Epithelial cell of esophagus (primary cell): ENCODE measurements at regions not wholly inside any gene's neighbourhood (a gene's known extent, or its start where the extent isn't known, plus 50 kb on each side); places are given as distances from the start of the nearest gene placed in this dataset.

Experiments
- DNase-seq: peaks from one replicate; pipeline ENCODE4 v3.0.0; 2010; ENCODE audit warnings: low read depth
- H3K4me3 ChIP-seq: 2 replicates; pipeline ENCODE4 v1.5.1; 2011; ENCODE audit warnings: mild to moderate bottlenecking, low read length, control low read depth
- CTCF ChIP-seq: IDR thresholded peaks from 2 replicates; pipeline ENCODE4 v1.5.1; 2011; ENCODE audit warnings: low read depth, mild to moderate bottlenecking, low read length, control low read depth, inconsistent platforms; ENCODE audit not compliant: insufficient read depth; ENCODE audit errors: missing control alignments

- no peak overlapping the region for H3K4me3 ChIP-seq
- no peak for TF ChIP-seq CTCF
- DNase-seq: no peak
Observed at GRCh38 chr14:99072433-99072832, 199.6 kb downstream of the BCL11B start.

- H3K4me3 ChIP-seq: no peak overlapping the region
- TF ChIP-seq CTCF: no peak
- DNase-seq: no peak
Observed at GRCh38 chr14:99072956-99073355, 199.0 kb downstream of the BCL11B start.

GRCh38 chr14:99073431-99073830 lies 198.6 kb downstream of the BCL11B start:
- no peak for DNase-seq
- H3K4me3 ChIP-seq: no peak overlapping the region
- TF ChIP-seq CTCF: no peak

GRCh38 chr14:99075061-99075460 lies 196.9 kb downstream of the BCL11B start:
- no peak for TF ChIP-seq CTCF
- DNase-seq: no peak
- H3K4me3 ChIP-seq: no peak overlapping the region

GRCh38 chr14:99075771-99076375 lies 196.1 kb downstream of the BCL11B start:
- no peak overlapping the region for H3K4me3 ChIP-seq
- TF ChIP-seq CTCF: no peak
- peak; percentile 70 for DNase-seq

GRCh38 chr14:99077076-99077843 lies 194.7 kb downstream of the BCL11B start:
- H3K4me3 ChIP-seq: no peak overlapping the region
- peak; percentile 24 for DNase-seq
- no peak for TF ChIP-seq CTCF

GRCh38 chr14:99077844-99078236 lies 194.2 kb downstream of the BCL11B start:
- no peak for TF ChIP-seq CTCF
- H3K4me3 ChIP-seq: no peak overlapping the region
- no peak for DNase-seq
